Keratinocyte (primary cell): ENCODE measurements at regions not wholly inside any gene's neighbourhood (a gene's known extent, or its start where the extent isn't known, plus 50 kb on each side); places are given as distances from the start of the nearest gene placed in this dataset.

Source experiments
- DNase-seq: peaks from one replicate; pipeline ENCODE4 v3.0.0-alpha.2; 2011; ENCODE audit warnings: low read depth, missing footprints, low spot score
- FAIRE-seq: peaks from 2 replicates; lab custom pipeline; 2011; peaks lifted over from hg19 to GRCh38; lab: Jason Lieb, UNC
- H2AFZ ChIP-seq: 2 replicates; pipeline ENCODE4 v1.6.0; 2012; ENCODE audit warnings: low read length, control low read depth, inconsistent platforms; ENCODE audit not compliant: control insufficient read depth
- H3K27ac ChIP-seq: 2 replicates; pipeline ENCODE4 v1.5.1; 2011; ENCODE audit warnings: low read length; ENCODE audit not compliant: control insufficient read depth, insufficient read depth
- H3K27me3 ChIP-seq: 3 replicates; pipeline ENCODE4 v1.6.0; 2011; ENCODE audit warnings: low read length; ENCODE audit not compliant: control insufficient read depth, insufficient read depth; ENCODE audit errors: extremely low read depth
- H3K36me3 ChIP-seq, 2 experiments: 2 replicates in 1 of 2; 3 replicates in 1 of 2; pipeline ENCODE4 v1.5.1; 2011; ENCODE audit warnings: low read length in 2 of 2, mild to moderate bottlenecking in 1 of 2; ENCODE audit not compliant: control insufficient read depth in 2 of 2, insufficient read depth in 2 of 2; ENCODE audit errors: extremely low read depth in 1 of 2
- H3K4me1 ChIP-seq: 3 replicates; pipeline ENCODE4 v1.5.1; 2011; ENCODE audit warnings: low read length; ENCODE audit not compliant: control insufficient read depth, insufficient read depth; ENCODE audit errors: extremely low read depth
- H3K4me2 ChIP-seq: 3 replicates; pipeline ENCODE4 v1.6.0; 2011; ENCODE audit warnings: low read depth, low read length; ENCODE audit not compliant: control insufficient read depth, insufficient read depth; ENCODE audit errors: extremely low read depth
- H3K4me3 ChIP-seq, 3 experiments: fragments of 200-600 bp in 1 of 3; sonication (generic) in 1 of 3; 2 replicates in 2 of 3; 3 replicates in 1 of 3; pipeline ENCODE4 v1.5.1; 2011 to 2016; ENCODE audit warnings: low read length in 3 of 3, mild to moderate bottlenecking in 3 of 3, control low read depth in 2 of 3, inconsistent platforms in 1 of 3, low read depth in 1 of 3, mixed read lengths in 1 of 3, mixed run types in 1 of 3, moderate library complexity in 1 of 3; ENCODE audit not compliant: control insufficient read depth in 2 of 3, insufficient read depth in 2 of 3; ENCODE audit errors: extremely low read depth in 1 of 3
- H3K79me2 ChIP-seq: 2 replicates; pipeline ENCODE4 v1.6.0; 2012; ENCODE audit warnings: low read length; ENCODE audit not compliant: control insufficient read depth, insufficient read depth
- H3K9ac ChIP-seq: 3 replicates; pipeline ENCODE4 v1.6.0; 2011; ENCODE audit warnings: low read length; ENCODE audit not compliant: control insufficient read depth, insufficient read depth; ENCODE audit errors: extremely low read depth
- H3K9me1 ChIP-seq: 3 replicates; pipeline ENCODE4 v1.6.0; 2011; ENCODE audit warnings: low read length; ENCODE audit not compliant: control insufficient read depth, insufficient read depth; ENCODE audit errors: extremely low read depth
- H3K9me3 ChIP-seq: 2 replicates; pipeline ENCODE4 v1.5.1; 2012; ENCODE audit warnings: low read depth, low read length; ENCODE audit not compliant: control insufficient read depth
- H4K20me1 ChIP-seq: 3 replicates; pipeline ENCODE4 v1.6.0; 2011; ENCODE audit warnings: low read length; ENCODE audit not compliant: control insufficient read depth, insufficient read depth; ENCODE audit errors: extremely low read depth
- EZH2 ChIP-seq: IDR thresholded peaks from one replicate; pipeline ENCODE4 v1.6.1; 2012; ENCODE audit warnings: inconsistent platforms, mild to moderate bottlenecking, low read length, moderate library complexity
- dilution Hi-C: fragments of 300-500 bp; cut with MboI; formaldehyde crosslinking; loops from one replicate; pipeline ENCODE4 v1.7.0; 2020; ENCODE audit warnings: low sequenced_read_pairs; ENCODE audit not compliant: extremely low pct_ligation_motif_present
- TF ChIP-seq, protein P1 (sequence below), 3 experiments: IDR thresholded peaks in 1 of 3; conservative IDR thresholded peaks in 1 of 3; optimal IDR thresholded peaks in 1 of 3; 2 replicates in 2 of 3; 3 replicates in 1 of 3; pipeline versions ENCODE3 to v1.5.1; 2011; ENCODE audit warnings: low read length in 3 of 3, mild to moderate bottlenecking in 3 of 3, moderate library complexity in 2 of 3, control low read depth in 1 of 3, inconsistent platforms in 1 of 3; ENCODE audit not compliant: insufficient read depth in 2 of 3; ENCODE audit errors: extremely low read depth in 1 of 3

DNA sequence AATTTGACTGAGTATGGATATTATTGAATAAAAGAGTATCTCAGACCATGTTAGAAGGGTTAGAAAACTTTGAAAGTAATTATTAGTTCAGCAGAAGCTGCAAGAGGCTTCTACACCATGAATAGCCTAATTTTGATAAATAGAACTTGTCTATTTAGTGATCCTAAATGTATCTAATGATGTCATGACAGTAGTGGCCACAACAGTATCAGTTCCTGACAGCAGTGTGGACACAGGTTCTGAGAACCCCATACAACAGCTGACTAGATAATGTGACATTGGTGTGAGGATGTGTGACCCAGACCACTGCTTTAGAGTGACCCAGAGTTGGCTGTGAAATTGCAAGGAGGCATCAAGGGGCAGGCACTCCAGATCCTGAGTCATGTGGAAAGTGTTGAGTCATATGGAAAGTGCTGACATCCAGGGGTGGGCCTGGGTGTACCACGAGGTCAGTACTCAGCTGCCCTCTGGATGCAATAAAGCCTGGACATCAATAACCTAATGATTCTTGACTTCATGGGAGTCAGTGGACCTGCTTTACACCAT is 754.7 kb downstream of the DHX35 start:
- Histone ChIP-seq H3K27ac (no peak overlapping the region), H2AFZ (no peak overlapping the region), H3K4me3 (no peak overlapping the region), H3K36me3 (no peaks in the 10 kb centered on the region), H3K9ac (no peak overlapping the region), H3K9me1 (no peaks in the 10 kb centered on the region), H3K27me3 (no peaks in the 10 kb centered on the region), H4K20me1 (no peaks in the 10 kb centered on the region), H3K9me3 (no peaks in the 10 kb centered on the region), H3K4me2 (no peak overlapping the region), H3K4me1 (no peaks in the 10 kb centered on the region), H3K79me2 (no peaks in the 10 kb centered on the region)
- DNase-seq: no peak
- FAIRE-seq: no peak
- no peak for TF ChIP-seq EZH2
- TF ChIP-seq, protein P1, sequence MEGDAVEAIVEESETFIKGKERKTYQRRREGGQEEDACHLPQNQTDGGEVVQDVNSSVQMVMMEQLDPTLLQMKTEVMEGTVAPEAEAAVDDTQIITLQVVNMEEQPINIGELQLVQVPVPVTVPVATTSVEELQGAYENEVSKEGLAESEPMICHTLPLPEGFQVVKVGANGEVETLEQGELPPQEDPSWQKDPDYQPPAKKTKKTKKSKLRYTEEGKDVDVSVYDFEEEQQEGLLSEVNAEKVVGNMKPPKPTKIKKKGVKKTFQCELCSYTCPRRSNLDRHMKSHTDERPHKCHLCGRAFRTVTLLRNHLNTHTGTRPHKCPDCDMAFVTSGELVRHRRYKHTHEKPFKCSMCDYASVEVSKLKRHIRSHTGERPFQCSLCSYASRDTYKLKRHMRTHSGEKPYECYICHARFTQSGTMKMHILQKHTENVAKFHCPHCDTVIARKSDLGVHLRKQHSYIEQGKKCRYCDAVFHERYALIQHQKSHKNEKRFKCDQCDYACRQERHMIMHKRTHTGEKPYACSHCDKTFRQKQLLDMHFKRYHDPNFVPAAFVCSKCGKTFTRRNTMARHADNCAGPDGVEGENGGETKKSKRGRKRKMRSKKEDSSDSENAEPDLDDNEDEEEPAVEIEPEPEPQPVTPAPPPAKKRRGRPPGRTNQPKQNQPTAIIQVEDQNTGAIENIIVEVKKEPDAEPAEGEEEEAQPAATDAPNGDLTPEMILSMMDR (optimal IDR thresholded peaks at IDR 0.05 in 1 of 3, IDR thresholded peaks at IDR 0.05 in 1 of 3, conservative IDR thresholded peaks at IDR 0.05 in 1 of 3; ENCODE audit: extremely low read depth in 1 of 3, insufficient read depth in 2 of 3, low read length in 3 of 3): no peak
- dilution Hi-C loops: no loop called here

DNA sequence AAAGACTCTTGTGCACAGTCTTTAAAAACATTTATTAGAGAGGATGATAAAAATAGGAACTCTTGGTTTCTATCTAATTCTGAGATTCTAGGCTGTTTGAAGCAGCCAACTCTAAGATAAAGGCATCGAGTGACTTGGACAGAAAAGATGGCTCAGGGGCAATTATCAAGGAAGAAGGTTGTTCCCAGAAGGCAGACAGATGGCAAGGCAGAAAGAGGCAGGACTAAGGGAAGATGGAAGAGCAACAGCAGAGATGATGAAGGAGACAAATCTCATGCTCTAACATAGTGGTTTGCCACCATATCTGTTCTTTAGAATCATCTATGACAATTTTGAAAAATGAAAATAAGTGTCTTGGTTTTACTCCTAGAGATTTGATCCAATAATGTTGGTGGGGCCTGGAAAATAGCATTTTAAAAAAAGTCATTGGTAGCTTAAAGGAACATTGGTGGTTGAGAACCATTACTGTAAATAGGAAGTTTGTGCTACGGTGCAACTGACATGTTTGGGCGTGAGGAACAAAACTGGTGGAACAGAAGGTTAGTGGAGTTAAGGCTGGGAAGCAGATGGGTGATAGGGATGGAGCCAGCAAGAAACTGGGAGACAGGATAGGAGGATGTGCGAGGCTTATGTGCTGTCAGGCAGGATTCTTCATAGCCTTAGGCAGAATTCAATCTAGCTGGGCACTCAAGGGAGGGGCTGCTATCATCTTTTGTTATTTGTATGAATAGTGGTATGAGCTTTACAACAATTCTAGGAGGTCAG is 751.1 kb downstream of the DHX35 start:
- Histone ChIP-seq H2AFZ (no peak overlapping the region), H3K4me3 (no peak overlapping the region), H3K27me3 (no peaks in the 10 kb centered on the region), H3K9ac (no peak overlapping the region), H3K79me2 (no peaks in the 10 kb centered on the region), H4K20me1 (no peaks in the 10 kb centered on the region), H3K4me1 (no peaks in the 10 kb centered on the region), H3K27ac (no peak overlapping the region), H3K9me1 (no peaks in the 10 kb centered on the region), H3K36me3 (no peaks in the 10 kb centered on the region), H3K9me3 (no peaks in the 10 kb centered on the region), H3K4me2 (no peak overlapping the region)
- TF ChIP-seq, protein P1 (optimal IDR thresholded peaks at IDR 0.05 in 1 of 3, IDR thresholded peaks at IDR 0.05 in 1 of 3, conservative IDR thresholded peaks at IDR 0.05 in 1 of 3; ENCODE audit: extremely low read depth in 1 of 3, insufficient read depth in 2 of 3, low read length in 3 of 3): no peak
- TF ChIP-seq EZH2: no peak
- no peak for DNase-seq
- no peak for FAIRE-seq
- dilution Hi-C loops: no loop called here
